ENCODE measurements at regions not wholly inside any gene's neighbourhood (a gene's known extent, or its start where the extent isn't known, plus 50 kb on each side); places are given as distances from the start of the nearest gene placed in this dataset.
"Not testable (repeated sequence)": the region's sequence is repeated elsewhere in the genome, so short reads cannot be mapped to it uniquely, and the experiment has no call there.

DNA sequence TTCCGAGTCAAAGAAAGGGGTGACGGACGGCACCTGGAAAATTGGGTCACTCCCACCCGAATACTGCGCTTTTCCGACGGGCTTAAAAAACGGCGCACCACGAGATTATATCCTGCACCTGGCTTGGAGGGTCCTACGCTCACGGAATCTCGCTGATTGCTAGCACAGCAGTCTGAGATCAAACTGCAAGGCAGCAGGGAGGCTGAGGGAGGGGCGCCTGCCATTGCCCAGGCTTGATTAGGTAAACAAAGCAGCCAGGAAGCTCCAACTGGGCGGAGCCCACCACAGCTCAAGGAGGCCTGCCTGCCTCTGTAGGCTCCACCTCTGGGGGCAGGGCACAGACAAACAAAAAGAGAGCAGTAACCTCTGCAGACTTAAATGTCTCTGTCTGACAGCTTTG is 663.1 kb downstream of the CPS1 start:
- TF ChIP-seq, protein P1, sequence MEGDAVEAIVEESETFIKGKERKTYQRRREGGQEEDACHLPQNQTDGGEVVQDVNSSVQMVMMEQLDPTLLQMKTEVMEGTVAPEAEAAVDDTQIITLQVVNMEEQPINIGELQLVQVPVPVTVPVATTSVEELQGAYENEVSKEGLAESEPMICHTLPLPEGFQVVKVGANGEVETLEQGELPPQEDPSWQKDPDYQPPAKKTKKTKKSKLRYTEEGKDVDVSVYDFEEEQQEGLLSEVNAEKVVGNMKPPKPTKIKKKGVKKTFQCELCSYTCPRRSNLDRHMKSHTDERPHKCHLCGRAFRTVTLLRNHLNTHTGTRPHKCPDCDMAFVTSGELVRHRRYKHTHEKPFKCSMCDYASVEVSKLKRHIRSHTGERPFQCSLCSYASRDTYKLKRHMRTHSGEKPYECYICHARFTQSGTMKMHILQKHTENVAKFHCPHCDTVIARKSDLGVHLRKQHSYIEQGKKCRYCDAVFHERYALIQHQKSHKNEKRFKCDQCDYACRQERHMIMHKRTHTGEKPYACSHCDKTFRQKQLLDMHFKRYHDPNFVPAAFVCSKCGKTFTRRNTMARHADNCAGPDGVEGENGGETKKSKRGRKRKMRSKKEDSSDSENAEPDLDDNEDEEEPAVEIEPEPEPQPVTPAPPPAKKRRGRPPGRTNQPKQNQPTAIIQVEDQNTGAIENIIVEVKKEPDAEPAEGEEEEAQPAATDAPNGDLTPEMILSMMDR (IDR thresholded peaks at IDR 0.05; ENCODE audit: borderline replicate concordance, extremely low read depth, low read length, poor library complexity, severe bottlenecking), result not testable (repeated sequence)
- TF ChIP-seq EZH2 (IDR thresholded peaks at IDR 0.05; ENCODE audit: borderline replicate concordance, low read depth, low read length, severe bottlenecking), result not testable (repeated sequence)

Measured in DND-41 (cell line).